Right forelimb (tissue), 1 donor: ENCODE measurements at regions not wholly inside any gene's neighbourhood (a gene's known extent, or its start where the extent isn't known, plus 50 kb on each side); places are given as distances from the start of the nearest gene placed in this dataset.
"Not testable (repeated sequence)": the region's sequence is repeated elsewhere in the genome, so short reads cannot be mapped to it uniquely, and the experiment has no call there.

Experiments used
- DNase-seq: peaks from one replicate; pipeline ENCODE4 v3.0.0-alpha.2; 2018

DNA sequence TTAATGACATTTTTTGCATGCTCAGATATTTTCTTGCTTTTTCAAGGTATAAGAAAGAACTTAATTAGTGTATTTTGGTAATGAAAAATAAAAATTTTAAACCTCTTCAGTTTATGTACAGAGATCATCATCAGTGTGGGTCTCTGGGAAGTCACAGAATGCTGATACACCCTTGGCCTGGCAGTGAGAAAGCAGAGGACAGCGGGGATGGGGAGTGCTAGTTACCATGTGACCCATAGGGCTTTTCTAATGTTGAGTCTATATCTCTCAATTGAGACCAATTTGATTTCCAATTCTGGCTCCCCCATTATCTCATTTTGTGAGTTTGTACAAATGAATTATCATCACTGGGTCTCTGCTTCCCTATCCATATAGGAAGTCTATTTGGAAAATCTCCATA is 305.7 kb downstream of the CYRIA start:
- no peak for DNase-seq

DNA sequence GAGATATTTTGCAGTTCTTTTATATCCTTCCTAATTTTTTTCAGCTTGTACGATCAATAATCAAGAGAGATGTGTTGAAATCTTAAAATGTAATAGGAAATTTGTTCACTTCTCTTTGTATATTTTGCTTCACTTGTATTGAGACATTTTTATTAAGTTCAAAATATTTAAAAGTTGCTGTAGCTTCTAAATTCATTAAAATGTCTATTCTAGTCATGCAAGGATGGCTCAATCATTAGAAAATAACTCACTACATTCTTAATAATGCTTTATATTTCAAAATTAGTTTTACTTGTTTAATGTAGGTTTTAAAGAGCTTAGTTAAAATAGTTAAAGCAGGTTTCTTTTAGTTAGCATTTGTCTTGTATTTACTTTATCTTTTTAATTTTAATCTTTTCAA is 308.4 kb downstream of the CYRIA start:
- no peak for DNase-seq

GRCh38 chr2:16351541-16351940 is 314.1 kb downstream of the CYRIA start:
- no peak for DNase-seq

GRCh38 chr2:16351137-16351536 is 314.5 kb downstream of the CYRIA start:
- no peak for DNase-seq

GRCh38 chr2:16350211-16350610 is 315.4 kb downstream of the CYRIA start:
- no peak for DNase-seq

DNA sequence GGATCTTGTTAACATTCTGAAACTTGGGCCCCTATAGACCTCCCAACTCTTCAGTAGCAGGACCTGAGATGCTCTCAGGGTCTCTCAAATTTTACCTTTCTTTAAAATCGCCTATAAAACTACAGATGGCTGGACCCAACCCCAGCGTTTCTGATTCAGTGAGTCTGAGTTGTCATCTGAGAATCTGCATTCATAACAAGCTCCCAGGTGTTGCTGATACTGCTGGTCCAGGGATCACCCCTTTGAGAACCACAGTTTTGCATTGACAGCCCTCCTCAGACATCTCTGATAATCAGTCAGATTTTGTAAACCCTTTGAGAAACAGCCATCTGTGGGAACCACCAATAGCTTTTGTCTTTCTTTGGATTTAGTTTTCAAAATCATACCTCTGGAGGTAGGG is 315.8 kb downstream of the CYRIA start:
- DNase-seq = no peak

- DNase-seq = no peak
These were observed 316.7 kb downstream of the CYRIA start for GRCh38 chr2:16348821-16349515.

DNA sequence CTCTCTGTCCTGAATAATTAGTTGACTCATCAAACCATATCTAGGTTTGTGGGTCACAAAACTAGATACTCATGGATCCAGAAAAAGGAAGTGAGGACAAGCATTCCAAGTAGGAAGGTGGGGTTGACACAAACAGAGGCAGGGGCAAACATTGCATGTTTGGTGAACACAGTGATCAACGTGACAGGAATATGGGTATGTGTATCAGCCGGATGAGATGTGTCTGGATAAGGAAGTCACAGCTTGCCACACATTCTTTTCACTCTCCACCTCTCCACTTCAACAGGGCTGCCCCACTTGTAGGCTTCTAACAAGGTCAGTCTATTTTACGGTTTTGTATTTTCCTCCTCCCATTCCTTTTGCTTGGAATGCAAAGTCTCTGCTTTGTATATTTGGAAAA is 319.0 kb downstream of the CYRIA start:
- DNase-seq = no peak

DNA sequence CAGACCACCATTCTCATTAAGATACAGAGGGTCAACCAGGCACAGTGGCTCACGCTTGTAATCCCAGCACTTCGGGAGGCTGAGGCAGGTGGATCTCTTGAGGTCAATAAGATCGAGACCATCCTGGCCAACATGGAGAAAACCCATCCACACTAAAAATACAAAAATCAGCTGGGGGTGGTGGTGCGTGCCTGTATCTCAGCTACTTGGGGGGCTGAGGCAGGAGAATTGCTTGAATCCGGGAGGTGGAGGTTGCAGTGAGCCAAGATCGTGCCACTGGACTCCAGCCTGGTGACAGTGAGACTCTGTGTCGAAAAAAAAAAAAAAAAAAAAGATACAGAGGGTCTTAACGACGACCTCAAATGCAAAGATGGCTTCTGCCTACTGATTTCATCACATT is 320.4 kb downstream of the CYRIA start:
- DNase-seq = not testable (repeated sequence)

DNA sequence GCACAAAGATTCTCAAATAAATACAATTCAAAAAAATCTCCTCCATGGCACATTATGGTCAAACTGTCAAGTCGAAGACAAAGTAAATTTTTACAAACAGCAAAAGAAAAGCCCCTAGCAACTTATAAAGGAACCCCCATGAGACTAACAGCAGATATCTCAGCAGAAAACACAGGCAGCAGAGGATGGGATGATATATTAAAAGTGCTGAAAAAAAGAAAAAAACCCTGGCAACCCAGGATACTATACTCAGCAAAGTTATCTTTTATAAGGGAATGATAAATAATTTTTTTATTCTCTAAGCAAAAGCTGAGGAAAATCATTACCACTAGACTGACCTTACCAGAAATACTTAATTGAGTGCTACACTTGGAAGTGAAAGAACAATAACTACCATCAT is 326.4 kb downstream of the CYRIA start:
- DNase-seq = no peak

- no peak for DNase-seq
These were observed 327.6 kb downstream of the CYRIA start for GRCh38 chr2:16338026-16338425.

GRCh38 chr2:16336916-16337315 is 328.7 kb downstream of the CYRIA start:
- no peak for DNase-seq

GRCh38 chr2:16336491-16336890 is 329.1 kb downstream of the CYRIA start:
- DNase-seq = no peak

DNA sequence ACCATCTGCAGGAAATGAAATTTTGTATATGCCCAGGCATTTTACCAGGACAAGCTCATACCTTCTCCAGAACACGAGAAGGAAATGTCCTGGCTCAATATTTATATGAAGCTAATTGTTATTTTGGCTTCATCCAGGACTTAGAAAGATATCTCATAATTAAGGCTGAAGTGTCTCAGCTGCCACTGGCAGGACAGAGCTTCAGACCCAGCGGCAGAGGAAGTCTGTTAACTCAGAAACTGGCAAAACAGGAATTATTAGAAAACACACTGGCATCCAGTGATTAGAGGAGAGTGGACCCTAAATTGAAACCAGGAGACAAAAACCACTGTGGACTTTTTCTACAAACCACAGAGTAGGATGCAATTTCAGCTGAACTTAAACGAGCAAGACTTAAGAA is 329.7 kb downstream of the CYRIA start:
- no peak for DNase-seq

DNA sequence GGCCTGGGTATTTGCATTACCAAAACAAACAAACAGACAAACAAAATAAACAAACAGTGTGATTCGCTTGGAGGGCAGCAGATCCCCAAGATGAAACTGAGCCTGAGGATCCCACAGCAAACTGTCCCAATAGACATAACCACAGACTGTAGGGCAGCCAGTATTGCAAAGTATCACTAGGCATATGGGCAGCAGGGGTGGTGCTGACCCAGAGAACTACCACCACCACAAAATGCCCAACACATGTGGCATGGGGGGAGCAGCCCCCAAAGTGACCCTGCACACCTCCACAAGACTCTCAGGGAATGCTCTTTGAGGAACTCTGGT is 330.1 kb downstream of the CYRIA start:
- no peak for DNase-seq

DNA sequence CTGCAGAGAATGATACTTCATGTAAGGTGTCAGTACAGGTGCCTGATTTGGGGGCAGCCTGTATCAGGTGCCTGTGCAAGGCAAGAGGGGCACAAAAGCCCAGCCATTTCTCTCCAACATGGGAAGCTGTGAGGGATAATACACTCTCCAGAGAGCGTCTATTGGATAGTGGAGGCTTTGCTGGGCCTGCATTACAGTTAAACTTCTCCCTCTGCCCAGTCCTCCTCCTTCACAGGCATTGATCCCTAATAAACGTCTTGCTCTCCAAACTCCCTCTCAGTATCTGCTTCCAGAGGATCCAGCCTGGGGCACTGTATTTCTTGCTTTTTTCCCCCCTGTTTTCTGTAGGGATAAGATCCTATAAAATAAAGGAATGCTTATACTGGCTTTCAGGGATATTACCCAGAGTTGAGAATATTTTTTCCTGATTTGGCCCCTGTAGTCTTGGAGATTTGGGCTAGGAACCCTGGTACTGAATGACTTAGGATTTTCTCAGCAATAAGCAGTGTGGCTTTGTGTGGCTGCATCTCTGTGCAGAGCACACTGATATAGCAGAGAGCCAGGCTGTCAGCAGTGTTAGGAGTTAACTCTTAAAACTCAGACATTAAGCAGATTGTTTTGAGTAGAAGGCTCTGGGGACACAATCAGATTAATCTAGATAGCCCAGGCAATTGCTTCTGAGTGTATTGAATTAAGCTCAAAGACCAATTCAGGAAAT is 330.6 kb downstream of the CYRIA start:
- DNase-seq = no peak

- DNase-seq = no peak
These were observed 331.3 kb downstream of the CYRIA start for GRCh38 chr2:16334366-16334765.

- no peak for DNase-seq
These were observed 332.0 kb downstream of the CYRIA start for GRCh38 chr2:16333681-16334080.

GRCh38 chr2:16332681-16333557 is 332.7 kb downstream of the CYRIA start:
- no peak for DNase-seq

DNA sequence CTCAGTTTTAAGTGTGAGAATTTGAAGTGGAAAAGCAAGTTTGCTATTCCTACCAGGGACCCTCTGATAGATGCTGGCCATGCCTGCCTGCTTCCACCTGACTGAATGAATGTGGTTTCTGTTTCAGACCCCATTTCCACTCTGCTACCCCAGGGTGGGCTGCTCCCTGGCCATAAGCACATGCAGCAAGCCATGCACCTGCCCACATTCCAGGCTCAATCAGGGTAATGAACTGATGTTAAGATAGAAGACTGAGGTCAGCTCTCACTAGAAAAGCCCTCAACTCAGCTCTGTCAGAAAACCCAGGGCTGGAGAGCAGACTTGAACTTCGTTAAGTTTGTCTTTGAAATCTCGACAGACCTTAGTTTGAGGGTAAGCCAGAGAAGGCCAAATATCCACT is 333.9 kb downstream of the CYRIA start:
- DNase-seq = no peak

GRCh38 chr2:16330982-16331381 is 334.7 kb downstream of the CYRIA start:
- DNase-seq = no peak

- no peak for DNase-seq
These were observed 335.1 kb downstream of the CYRIA start for GRCh38 chr2:16330571-16330970.

- DNase-seq = no peak
These were observed 335.6 kb downstream of the CYRIA start for GRCh38 chr2:16330012-16330411.

DNA sequence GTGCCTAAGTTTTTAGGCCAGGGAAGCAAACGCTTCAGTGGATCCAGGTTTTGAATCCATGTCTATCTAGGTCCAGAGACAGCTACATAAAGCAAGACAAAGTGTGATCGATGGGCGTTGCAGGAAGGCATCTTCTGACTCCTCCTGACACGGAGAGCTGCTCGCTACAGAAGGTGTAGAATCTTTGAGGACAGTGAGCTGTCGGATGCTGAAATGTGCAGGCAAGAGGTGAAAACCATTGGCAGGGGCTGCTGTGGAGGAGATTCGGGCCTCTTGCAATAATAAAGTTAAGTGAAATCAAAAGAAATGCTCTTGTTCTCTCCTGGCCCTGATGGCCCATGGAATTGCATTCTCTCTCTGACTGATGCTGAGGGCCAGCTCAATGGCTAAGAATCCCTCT is 336.2 kb downstream of the CYRIA start:
- no peak for DNase-seq
